ENCODE measurements at regions not wholly inside any gene's neighbourhood (a gene's known extent, or its start where the extent isn't known, plus 50 kb on each side); places are given as distances from the start of the nearest gene placed in this dataset.

DNA sequence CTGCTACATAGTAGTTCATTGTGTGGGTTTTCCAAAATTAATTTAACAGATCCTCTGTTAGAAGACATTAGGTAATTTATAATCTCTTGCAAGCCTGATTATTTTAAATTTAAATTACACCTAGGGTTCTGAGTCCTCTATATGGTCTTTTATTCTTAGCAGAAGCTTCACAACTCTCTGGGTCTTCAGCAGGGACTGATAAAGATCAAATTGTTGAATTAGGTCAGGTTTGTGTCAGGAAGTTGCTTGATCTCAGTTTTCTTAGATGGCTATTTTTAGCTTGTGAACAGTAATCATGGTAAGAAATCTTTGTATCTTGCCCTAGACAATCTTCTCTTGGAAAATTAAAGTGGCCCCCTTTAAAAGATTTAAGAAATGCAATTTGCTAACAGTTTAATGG lies 183.1 kb upstream of the HDAC9 start:
- TF ChIP-seq TAF1 (IDR thresholded peaks at IDR 0.05; ENCODE audit: low read depth) = no peak
- no peak for TF ChIP-seq TEAD4 (IDR thresholded peaks at IDR 0.05)
- TF ChIP-seq FOXM1 (IDR thresholded peaks at IDR 0.05; ENCODE audit: borderline replicate concordance, low read depth) = no peak
- no peak for TF ChIP-seq CEBPB (IDR thresholded peaks at IDR 0.05)
- TF ChIP-seq MAX (IDR thresholded peaks at IDR 0.05) = no peak
- TF ChIP-seq, protein P1, sequence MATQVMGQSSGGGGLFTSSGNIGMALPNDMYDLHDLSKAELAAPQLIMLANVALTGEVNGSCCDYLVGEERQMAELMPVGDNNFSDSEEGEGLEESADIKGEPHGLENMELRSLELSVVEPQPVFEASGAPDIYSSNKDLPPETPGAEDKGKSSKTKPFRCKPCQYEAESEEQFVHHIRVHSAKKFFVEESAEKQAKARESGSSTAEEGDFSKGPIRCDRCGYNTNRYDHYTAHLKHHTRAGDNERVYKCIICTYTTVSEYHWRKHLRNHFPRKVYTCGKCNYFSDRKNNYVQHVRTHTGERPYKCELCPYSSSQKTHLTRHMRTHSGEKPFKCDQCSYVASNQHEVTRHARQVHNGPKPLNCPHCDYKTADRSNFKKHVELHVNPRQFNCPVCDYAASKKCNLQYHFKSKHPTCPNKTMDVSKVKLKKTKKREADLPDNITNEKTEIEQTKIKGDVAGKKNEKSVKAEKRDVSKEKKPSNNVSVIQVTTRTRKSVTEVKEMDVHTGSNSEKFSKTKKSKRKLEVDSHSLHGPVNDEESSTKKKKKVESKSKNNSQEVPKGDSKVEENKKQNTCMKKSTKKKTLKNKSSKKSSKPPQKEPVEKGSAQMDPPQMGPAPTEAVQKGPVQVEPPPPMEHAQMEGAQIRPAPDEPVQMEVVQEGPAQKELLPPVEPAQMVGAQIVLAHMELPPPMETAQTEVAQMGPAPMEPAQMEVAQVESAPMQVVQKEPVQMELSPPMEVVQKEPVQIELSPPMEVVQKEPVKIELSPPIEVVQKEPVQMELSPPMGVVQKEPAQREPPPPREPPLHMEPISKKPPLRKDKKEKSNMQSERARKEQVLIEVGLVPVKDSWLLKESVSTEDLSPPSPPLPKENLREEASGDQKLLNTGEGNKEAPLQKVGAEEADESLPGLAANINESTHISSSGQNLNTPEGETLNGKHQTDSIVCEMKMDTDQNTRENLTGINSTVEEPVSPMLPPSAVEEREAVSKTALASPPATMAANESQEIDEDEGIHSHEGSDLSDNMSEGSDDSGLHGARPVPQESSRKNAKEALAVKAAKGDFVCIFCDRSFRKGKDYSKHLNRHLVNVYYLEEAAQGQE (IDR thresholded peaks at IDR 0.05; ENCODE audit: low read depth) = no peak
- TF ChIP-seq ZBTB7A (IDR thresholded peaks at IDR 0.05; ENCODE audit: low read depth) = no peak
- TF ChIP-seq USF1 (IDR thresholded peaks at IDR 0.05) = no peak
- no peak for TF ChIP-seq YY1 (IDR thresholded peaks at IDR 0.05; ENCODE audit: low read depth)

DNA sequence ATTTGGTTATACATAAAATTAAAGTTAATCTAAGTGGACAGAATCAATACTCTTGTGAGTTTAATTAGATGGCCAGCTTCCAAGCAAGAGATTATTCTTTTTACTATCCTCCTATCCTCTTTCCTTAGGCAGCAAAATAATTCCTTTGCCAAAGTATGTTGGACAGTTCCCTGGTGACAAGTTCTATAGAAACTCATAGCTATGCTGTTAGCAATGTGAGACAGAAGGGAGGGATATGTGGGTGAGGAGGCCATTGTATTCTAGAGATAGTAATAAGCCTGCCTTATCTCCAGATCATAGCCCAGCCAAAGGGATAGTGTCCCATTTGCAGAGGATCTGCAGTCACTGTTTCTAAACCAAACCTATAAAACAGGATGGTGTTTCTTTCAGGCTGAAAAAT lies 181.6 kb upstream of the HDAC9 start:
- TF ChIP-seq, protein P1 (IDR thresholded peaks at IDR 0.05; ENCODE audit: low read depth) = peak; percentile 71
- no peak for TF ChIP-seq EGR1 (IDR thresholded peaks at IDR 0.05)

DNA sequence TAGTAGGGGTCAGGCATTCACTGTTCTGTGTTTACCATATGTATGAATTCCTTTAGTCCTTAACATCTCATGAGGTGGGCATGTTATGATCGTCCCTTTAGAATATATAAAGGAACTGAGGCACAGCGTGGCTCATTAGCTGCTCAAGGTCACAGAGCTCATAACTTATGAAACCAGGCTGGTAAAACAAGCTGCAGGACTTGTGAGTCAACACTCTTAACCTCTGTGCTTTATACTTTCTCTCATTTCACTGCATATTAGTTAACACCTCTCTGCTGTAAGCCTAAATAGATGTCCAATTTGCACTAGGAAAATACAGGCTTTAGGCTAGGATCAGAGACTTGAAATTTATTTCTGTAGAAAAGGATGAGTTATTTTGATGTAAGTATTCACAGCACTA lies 180.3 kb upstream of the HDAC9 start:
- TF ChIP-seq TCF12 (IDR thresholded peaks at IDR 0.05; ENCODE audit: low read depth) (no peak), TEAD4 (IDR thresholded peaks at IDR 0.05) (no peak), MAX (IDR thresholded peaks at IDR 0.05) (no peak), EP300 (IDR thresholded peaks at IDR 0.05; ENCODE audit: borderline replicate concordance) (no peak)

GRCh38 chr7:18317941-18318340 lies 177.6 kb upstream of the HDAC9 start:
- no peak for TF ChIP-seq ZBTB7A (IDR thresholded peaks at IDR 0.05; ENCODE audit: low read depth)
- TF ChIP-seq NFIC (IDR thresholded peaks at IDR 0.05) = no peak
- no peak for TF ChIP-seq EP300 (IDR thresholded peaks at IDR 0.05; ENCODE audit: borderline replicate concordance)
- no peak for TF ChIP-seq TCF12 (IDR thresholded peaks at IDR 0.05; ENCODE audit: low read depth)
- no peak for TF ChIP-seq TAF1 (IDR thresholded peaks at IDR 0.05; ENCODE audit: low read depth)

DNA sequence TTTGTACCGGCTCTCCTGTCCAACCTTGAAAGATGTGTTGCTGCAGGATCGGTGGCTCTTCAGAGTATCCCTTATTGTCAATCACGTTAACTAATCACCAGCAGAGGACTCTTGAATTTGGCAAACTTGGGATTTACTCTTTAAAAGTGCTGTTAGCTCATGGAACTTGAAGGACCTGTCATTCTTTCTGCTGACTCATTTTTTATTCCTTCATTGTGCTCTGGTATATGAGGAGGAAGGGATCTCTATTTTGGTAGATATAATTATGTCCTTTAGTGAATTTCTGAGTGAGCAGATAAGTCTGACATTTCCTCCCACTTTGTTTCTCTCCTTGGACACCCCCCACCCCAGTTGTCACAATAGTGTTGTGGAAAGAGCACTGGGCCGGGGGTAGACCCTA lies 175.1 kb upstream of the HDAC9 start:
- TF ChIP-seq, protein P1 (IDR thresholded peaks at IDR 0.05; ENCODE audit: low read depth) = no peak
- TF ChIP-seq EGR1 (IDR thresholded peaks at IDR 0.05) = no peak
- no peak for TF ChIP-seq TAF1 (IDR thresholded peaks at IDR 0.05; ENCODE audit: low read depth)
- TF ChIP-seq RAD21 (IDR thresholded peaks at IDR 0.05; ENCODE audit: low read depth) = no peak
- TF ChIP-seq NFIC (IDR thresholded peaks at IDR 0.05) = no peak
- no peak for TF ChIP-seq CREB1 (IDR thresholded peaks at IDR 0.05; ENCODE audit: low read depth)
- no peak for TF ChIP-seq TCF12 (IDR thresholded peaks at IDR 0.05; ENCODE audit: low read depth)
- TF ChIP-seq FOXM1 (IDR thresholded peaks at IDR 0.05; ENCODE audit: borderline replicate concordance, low read depth) = no peak
- TF ChIP-seq ZBTB7A (IDR thresholded peaks at IDR 0.05; ENCODE audit: low read depth) = no peak
- no peak for TF ChIP-seq MAX (IDR thresholded peaks at IDR 0.05)
- TF ChIP-seq USF1 (IDR thresholded peaks at IDR 0.05) = no peak
- no peak for TF ChIP-seq EP300 (IDR thresholded peaks at IDR 0.05; ENCODE audit: borderline replicate concordance)
- TF ChIP-seq CEBPB (IDR thresholded peaks at IDR 0.05) = no peak

All from Ishikawa (cell line).